H1 (cell line): ENCODE measurements at regions not wholly inside any gene's neighbourhood (a gene's known extent, or its start where the extent isn't known, plus 50 kb on each side); places are given as distances from the start of the nearest gene placed in this dataset.

ENCODE experiments used
- BCL11A ChIP-seq, 2 experiments: IDR thresholded peaks; one replicate each; pipeline ENCODE4 v1.6.1; 2011; ENCODE audit warnings: low read depth in 2 of 2, low read length in 2 of 2, mild to moderate bottlenecking in 2 of 2
- EP300 ChIP-seq, 2 experiments: IDR thresholded peaks; 1 replicate in 1 of 2; 2 replicates in 1 of 2; pipeline ENCODE4 v1.6.1; 2011 to 2012; ENCODE audit warnings: low read depth in 2 of 2, low read length in 2 of 2, mild to moderate bottlenecking in 2 of 2, borderline replicate concordance in 1 of 2, inconsistent platforms in 1 of 2, moderate library complexity in 1 of 2
- SAP30 ChIP-seq: fragments of 300-600 bp; sonication (generic); IDR thresholded peaks from 2 replicates; pipeline ENCODE4 v1.7.1; 2012; ENCODE audit warnings: low read length, moderate library complexity, mild to moderate bottlenecking, inconsistent platforms; ENCODE audit not compliant: insufficient read depth, insufficient replicate concordance
- SP1 ChIP-seq: IDR thresholded peaks from 2 replicates; pipeline ENCODE4 v1.6.1; 2011; ENCODE audit warnings: low read depth, low read length
- SUZ12 ChIP-seq: fragments of 200-600 bp; sonication (generic); IDR thresholded peaks from 2 replicates; pipeline ENCODE4 v1.6.1; 2012; ENCODE audit warnings: mild to moderate bottlenecking, inconsistent platforms, low read length, moderate library complexity, mixed read lengths
- TF ChIP-seq, protein P1 (sequence below): fragments of 300-600 bp; sonication (generic); IDR thresholded peaks from 2 replicates; pipeline ENCODE4 v1.7.1; 2012; ENCODE audit warnings: low read length, moderate library complexity, mild to moderate bottlenecking, inconsistent platforms; ENCODE audit not compliant: insufficient replicate concordance
- TF ChIP-seq, protein P2 (sequence below): IDR thresholded peaks from 2 replicates; pipeline ENCODE4 v1.6.1; 2011; ENCODE audit warnings: low read depth, mild to moderate bottlenecking, low read length; ENCODE audit not compliant: insufficient read depth

DNA sequence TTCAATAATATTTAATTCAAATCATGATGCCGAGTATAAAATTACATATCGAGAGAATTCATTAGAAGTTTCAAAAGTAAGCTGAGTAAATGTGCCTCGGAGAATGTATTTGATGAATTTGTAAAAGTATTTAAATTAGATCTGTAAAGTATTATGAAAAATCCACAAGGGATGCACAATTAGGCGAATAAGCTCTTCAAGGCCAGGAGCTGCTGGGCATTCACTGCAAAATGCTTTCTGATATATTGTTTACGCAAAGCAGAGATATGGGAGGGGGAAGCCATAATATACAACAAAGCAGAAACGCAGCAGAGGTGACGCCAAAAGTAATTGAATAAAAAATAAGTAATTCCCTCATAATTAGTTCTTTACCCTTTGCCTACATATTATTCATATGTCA lies 1121.5 kb upstream of the TENM3 start (continued):
- TF ChIP-seq, protein P1, sequence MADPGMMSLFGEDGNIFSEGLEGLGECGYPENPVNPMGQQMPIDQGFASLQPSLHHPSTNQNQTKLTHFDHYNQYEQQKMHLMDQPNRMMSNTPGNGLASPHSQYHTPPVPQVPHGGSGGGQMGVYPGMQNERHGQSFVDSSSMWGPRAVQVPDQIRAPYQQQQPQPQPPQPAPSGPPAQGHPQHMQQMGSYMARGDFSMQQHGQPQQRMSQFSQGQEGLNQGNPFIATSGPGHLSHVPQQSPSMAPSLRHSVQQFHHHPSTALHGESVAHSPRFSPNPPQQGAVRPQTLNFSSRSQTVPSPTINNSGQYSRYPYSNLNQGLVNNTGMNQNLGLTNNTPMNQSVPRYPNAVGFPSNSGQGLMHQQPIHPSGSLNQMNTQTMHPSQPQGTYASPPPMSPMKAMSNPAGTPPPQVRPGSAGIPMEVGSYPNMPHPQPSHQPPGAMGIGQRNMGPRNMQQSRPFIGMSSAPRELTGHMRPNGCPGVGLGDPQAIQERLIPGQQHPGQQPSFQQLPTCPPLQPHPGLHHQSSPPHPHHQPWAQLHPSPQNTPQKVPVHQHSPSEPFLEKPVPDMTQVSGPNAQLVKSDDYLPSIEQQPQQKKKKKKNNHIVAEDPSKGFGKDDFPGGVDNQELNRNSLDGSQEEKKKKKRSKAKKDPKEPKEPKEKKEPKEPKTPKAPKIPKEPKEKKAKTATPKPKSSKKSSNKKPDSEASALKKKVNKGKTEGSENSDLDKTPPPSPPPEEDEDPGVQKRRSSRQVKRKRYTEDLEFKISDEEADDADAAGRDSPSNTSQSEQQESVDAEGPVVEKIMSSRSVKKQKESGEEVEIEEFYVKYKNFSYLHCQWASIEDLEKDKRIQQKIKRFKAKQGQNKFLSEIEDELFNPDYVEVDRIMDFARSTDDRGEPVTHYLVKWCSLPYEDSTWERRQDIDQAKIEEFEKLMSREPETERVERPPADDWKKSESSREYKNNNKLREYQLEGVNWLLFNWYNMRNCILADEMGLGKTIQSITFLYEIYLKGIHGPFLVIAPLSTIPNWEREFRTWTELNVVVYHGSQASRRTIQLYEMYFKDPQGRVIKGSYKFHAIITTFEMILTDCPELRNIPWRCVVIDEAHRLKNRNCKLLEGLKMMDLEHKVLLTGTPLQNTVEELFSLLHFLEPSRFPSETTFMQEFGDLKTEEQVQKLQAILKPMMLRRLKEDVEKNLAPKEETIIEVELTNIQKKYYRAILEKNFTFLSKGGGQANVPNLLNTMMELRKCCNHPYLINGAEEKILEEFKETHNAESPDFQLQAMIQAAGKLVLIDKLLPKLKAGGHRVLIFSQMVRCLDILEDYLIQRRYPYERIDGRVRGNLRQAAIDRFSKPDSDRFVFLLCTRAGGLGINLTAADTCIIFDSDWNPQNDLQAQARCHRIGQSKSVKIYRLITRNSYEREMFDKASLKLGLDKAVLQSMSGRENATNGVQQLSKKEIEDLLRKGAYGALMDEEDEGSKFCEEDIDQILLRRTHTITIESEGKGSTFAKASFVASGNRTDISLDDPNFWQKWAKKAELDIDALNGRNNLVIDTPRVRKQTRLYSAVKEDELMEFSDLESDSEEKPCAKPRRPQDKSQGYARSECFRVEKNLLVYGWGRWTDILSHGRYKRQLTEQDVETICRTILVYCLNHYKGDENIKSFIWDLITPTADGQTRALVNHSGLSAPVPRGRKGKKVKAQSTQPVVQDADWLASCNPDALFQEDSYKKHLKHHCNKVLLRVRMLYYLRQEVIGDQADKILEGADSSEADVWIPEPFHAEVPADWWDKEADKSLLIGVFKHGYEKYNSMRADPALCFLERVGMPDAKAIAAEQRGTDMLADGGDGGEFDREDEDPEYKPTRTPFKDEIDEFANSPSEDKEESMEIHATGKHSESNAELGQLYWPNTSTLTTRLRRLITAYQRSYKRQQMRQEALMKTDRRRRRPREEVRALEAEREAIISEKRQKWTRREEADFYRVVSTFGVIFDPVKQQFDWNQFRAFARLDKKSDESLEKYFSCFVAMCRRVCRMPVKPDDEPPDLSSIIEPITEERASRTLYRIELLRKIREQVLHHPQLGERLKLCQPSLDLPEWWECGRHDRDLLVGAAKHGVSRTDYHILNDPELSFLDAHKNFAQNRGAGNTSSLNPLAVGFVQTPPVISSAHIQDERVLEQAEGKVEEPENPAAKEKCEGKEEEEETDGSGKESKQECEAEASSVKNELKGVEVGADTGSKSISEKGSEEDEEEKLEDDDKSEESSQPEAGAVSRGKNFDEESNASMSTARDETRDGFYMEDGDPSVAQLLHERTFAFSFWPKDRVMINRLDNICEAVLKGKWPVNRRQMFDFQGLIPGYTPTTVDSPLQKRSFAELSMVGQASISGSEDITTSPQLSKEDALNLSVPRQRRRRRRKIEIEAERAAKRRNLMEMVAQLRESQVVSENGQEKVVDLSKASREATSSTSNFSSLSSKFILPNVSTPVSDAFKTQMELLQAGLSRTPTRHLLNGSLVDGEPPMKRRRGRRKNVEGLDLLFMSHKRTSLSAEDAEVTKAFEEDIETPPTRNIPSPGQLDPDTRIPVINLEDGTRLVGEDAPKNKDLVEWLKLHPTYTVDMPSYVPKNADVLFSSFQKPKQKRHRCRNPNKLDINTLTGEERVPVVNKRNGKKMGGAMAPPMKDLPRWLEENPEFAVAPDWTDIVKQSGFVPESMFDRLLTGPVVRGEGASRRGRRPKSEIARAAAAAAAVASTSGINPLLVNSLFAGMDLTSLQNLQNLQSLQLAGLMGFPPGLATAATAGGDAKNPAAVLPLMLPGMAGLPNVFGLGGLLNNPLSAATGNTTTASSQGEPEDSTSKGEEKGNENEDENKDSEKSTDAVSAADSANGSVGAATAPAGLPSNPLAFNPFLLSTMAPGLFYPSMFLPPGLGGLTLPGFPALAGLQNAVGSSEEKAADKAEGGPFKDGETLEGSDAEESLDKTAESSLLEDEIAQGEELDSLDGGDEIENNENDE: no peak
- no peak for TF ChIP-seq SUZ12
- TF ChIP-seq BCL11A (IDR thresholded peaks at IDR 0.05; ENCODE audit: low read depth in 2 of 2, low read length in 2 of 2): no peak
- TF ChIP-seq SAP30: no peak
- TF ChIP-seq, protein P2, sequence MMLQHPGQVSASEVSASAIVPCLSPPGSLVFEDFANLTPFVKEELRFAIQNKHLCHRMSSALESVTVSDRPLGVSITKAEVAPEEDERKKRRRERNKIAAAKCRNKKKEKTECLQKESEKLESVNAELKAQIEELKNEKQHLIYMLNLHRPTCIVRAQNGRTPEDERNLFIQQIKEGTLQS: no peak
- TF ChIP-seq EP300 (IDR thresholded peaks at IDR 0.05; ENCODE audit: borderline replicate concordance in 1 of 2, low read depth in 2 of 2, low read length in 2 of 2): no peak
- TF ChIP-seq SP1: no peak
